HCT116 (cell line): ENCODE measurements at regions not wholly inside any gene's neighbourhood (a gene's known extent, or its start where the extent isn't known, plus 50 kb on each side); places are given as distances from the start of the nearest gene placed in this dataset.

Source experiments
- ATAC-seq: fragments of 200-7000 bp; cut with Tn5 transposase; 2 replicates; pipeline ENCODE4 v1.9.1; 2020; ENCODE audit warnings: mild to moderate bottlenecking, moderate library complexity
- BruUV-seq: library from RNA; stranded (reverse); fragments of 400-500 nt; replicated peaks from 2 replicates; lab custom pipeline; 2021; lab: Mats Ljungman, UMichigan
- CTCF ChIA-PET: fragments of 300-600 bp; sonication (Branson Sonifier 250); formaldehyde crosslinking; loops from one replicate; lab custom pipeline; 2021; ENCODE audit warnings: antibody characterized with exemption; lab: Charles Lee
- POLR2A ChIA-PET: fragments of 300-600, 350-600 bp; sonication (Branson Sonifier 250); formaldehyde crosslinking; loops from one replicate; lab custom pipeline; 2021; ENCODE audit warnings: antibody characterized with exemption; lab: Charles Lee
- RAD21 ChIA-PET, 2 experiments: fragments of 300-600 bp; sonication (Branson Sonifier 250); formaldehyde crosslinking; loops; one replicate each; lab custom pipeline; 2023; ENCODE audit warnings: low total read pairs in 2 of 2; ENCODE audit not compliant: uncharacterized antibody in 2 of 2, unreplicated experiment in 2 of 2, low non-redundant PET in 1 of 2; lab: Charles Lee
- DNase-seq: peaks from one replicate; pipeline ENCODE4 v3.0.0-alpha.2; 2010; ENCODE audit warnings: low read depth, low spot score
- H2AFZ ChIP-seq: fragments of 200-600 bp; shearing (Covaris generic), sonication (generic); 2 replicates; pipeline ENCODE4 v1.6.1; 2017; ENCODE audit warnings: low read depth, mixed run types, mixed read lengths, antibody characterized with exemption, low read length; ENCODE audit not compliant: poor library complexity, severe bottlenecking
- H3K27ac ChIP-seq: 2 replicates; pipeline ENCODE4 v1.5.1; 2012; ENCODE audit warnings: low read depth, low read length
- H3K27me3 ChIP-seq: fragments of 200-600 bp; sonication (generic); 2 replicates; pipeline ENCODE4 v1.6.1; 2016; ENCODE audit warnings: mixed run types, low read length, mixed read lengths; ENCODE audit not compliant: insufficient read depth
- H3K36me3 ChIP-seq, 2 experiments: fragments of 200-500 bp in 1 of 2; fragments of 200-600 bp in 1 of 2; sonication (Bioruptor generic) in 1 of 2; sonication (generic) in 1 of 2; 2 replicates each; pipeline versions ENCODE4 v1.5.1 to v1.6.1; 2014 to 2016; ENCODE audit warnings: low read length in 2 of 2, inconsistent platforms in 1 of 2, mixed read lengths in 1 of 2, mixed run types in 1 of 2; ENCODE audit not compliant: insufficient read depth in 2 of 2, control insufficient read depth in 1 of 2
- H3K4me1 ChIP-seq, 2 experiments: fragments of 200-600 bp in 1 of 2; sonication (generic) in 1 of 2; 2 replicates each; pipeline versions ENCODE4 v1.5.1 to v1.6.1; 2012 to 2017; ENCODE audit warnings: low read length in 2 of 2, inconsistent platforms in 1 of 2, mild to moderate bottlenecking in 1 of 2, mixed read lengths in 1 of 2, mixed run types in 1 of 2, moderate library complexity in 1 of 2; ENCODE audit not compliant: insufficient read depth in 2 of 2, control insufficient read depth in 1 of 2
- H3K4me2 ChIP-seq: fragments of 200-600 bp; sonication (generic); 2 replicates; pipeline ENCODE4 v1.6.1; 2017; ENCODE audit warnings: mixed run types, low read length, mixed read lengths
- H3K4me3 ChIP-seq, 2 experiments: fragments of 200-600 bp in 1 of 2; sonication (generic) in 1 of 2; replicated peaks in 1 of 2; 2 replicates each; pipeline ENCODE4 v1.5.1; 2011 to 2016; ENCODE audit warnings: low read length in 2 of 2, control low read depth in 1 of 2, low read depth in 1 of 2, mild to moderate bottlenecking in 1 of 2, mixed read lengths in 1 of 2, mixed run types in 1 of 2
- H3K79me2 ChIP-seq: fragments of 200-600 bp; sonication (generic); 2 replicates; pipeline ENCODE4 v1.6.1; 2017; ENCODE audit warnings: mild to moderate bottlenecking, mixed run types, low read length, moderate library complexity, mixed read lengths; ENCODE audit not compliant: insufficient read depth
- H3K9ac ChIP-seq: fragments of 200-600 bp; sonication (generic); 2 replicates; pipeline ENCODE4 v1.6.1; 2016; ENCODE audit warnings: low read length, mixed read lengths
- H3K9me2 ChIP-seq: fragments of 200-600 bp; sonication (generic), shearing (Covaris generic); 2 replicates; pipeline ENCODE4 v1.6.1; 2017; ENCODE audit warnings: mixed run types, mild to moderate bottlenecking, moderate library complexity; ENCODE audit not compliant: insufficient read depth
- H3K9me3 ChIP-seq, 2 experiments: fragments of 200-500 bp in 1 of 2; fragments of 200-600 bp in 1 of 2; sonication (Bioruptor generic) in 1 of 2; sonication (generic) in 1 of 2; 2 replicates each; pipeline ENCODE4 v1.6.1; 2014 to 2017; ENCODE audit warnings: low read length in 2 of 2, mixed read lengths in 2 of 2, inconsistent platforms in 1 of 2, low read depth in 1 of 2, mild to moderate bottlenecking in 1 of 2, mixed run types in 1 of 2, moderate library complexity in 1 of 2; ENCODE audit not compliant: control insufficient read depth in 1 of 2, insufficient read depth in 1 of 2
- H4K20me1 ChIP-seq: fragments of 200-600 bp; sonication (generic), shearing (Covaris generic); 2 replicates; pipeline ENCODE4 v1.6.1; 2017; ENCODE audit warnings: mixed run types, mild to moderate bottlenecking, moderate library complexity; ENCODE audit not compliant: insufficient read depth
- EZH2 ChIP-seq: fragments of 200-600 bp; sonication (generic); IDR thresholded peaks from 2 replicates; pipeline ENCODE4 v1.6.1; 2017; ENCODE audit warnings: antibody characterized with exemption, mixed run types
- POLR2A ChIP-seq: IDR thresholded peaks from 2 replicates; pipeline ENCODE4 v1.7.0; 2011; ENCODE audit warnings: borderline replicate concordance; ENCODE audit not compliant: insufficient read depth, insufficient read length; ENCODE audit errors: extremely low read depth
- REST ChIP-seq: IDR thresholded peaks from 2 replicates; pipeline ENCODE4 v1.6.1; 2012; ENCODE audit warnings: low read depth
- SIN3A ChIP-seq: IDR thresholded peaks from 2 replicates; pipeline ENCODE4 v1.6.1; 2012; ENCODE audit warnings: low read depth
- TCF7L2 ChIP-seq: IDR thresholded peaks from 2 replicates; pipeline ENCODE4 v1.7.0; 2011; ENCODE audit warnings: borderline replicate concordance, inconsistent platforms; ENCODE audit not compliant: insufficient read depth, insufficient read length; ENCODE audit errors: extremely low read depth
- YY1 ChIP-seq: IDR thresholded peaks from 2 replicates; pipeline ENCODE4 v1.6.1; 2011; ENCODE audit warnings: low read length, low read depth, moderate library complexity, mild to moderate bottlenecking; ENCODE audit not compliant: insufficient replicate concordance; ENCODE audit errors: extremely low read depth
- intact Hi-C: fragments of 100-400 bp; cut with micrococcal nuclease; formaldehyde crosslinking; loops from 2 replicates; pipeline ENCODE4 v1.10.0; 2022

GRCh38 chr4:14829795-14830194 is 172.5 kb upstream of the CPEB2 start (continued):
- TF ChIP-seq REST (no peak), POLR2A (no peak), EZH2 (no peak)

- no peaks in the 10 kb centered on the region for H3K4me1 ChIP-seq
- ChIA-PET CTCF (no interaction called here), RAD21 (no interaction called here), POLR2A (no interaction called here)
- H2AFZ ChIP-seq, result no peak overlapping the region
- DNase-seq (no peak), ATAC-seq (no peak)
- H3K4me2 ChIP-seq, result no peak overlapping the region
- H3K9ac ChIP-seq, result no peak overlapping the region
- no peak for TF ChIP-seq YY1
- no peak for TF ChIP-seq POLR2A
- no peak for TF ChIP-seq TCF7L2
- no peak for TF ChIP-seq SIN3A
- no peaks in the 10 kb centered on the region for H4K20me1 ChIP-seq
- no peaks in the 10 kb centered on the region for H3K9me3 ChIP-seq
- H3K79me2 ChIP-seq, result no peaks in the 10 kb centered on the region
- no TSS peak for BruUV-seq
- intact Hi-C loops, result no loop called here
- no peak overlapping the region for H3K27ac ChIP-seq
- no peak overlapping the region for H3K4me3 ChIP-seq
- no peaks in the 10 kb centered on the region for H3K36me3 ChIP-seq
- no peaks in the 10 kb centered on the region for H3K9me2 ChIP-seq
- no peaks in the 10 kb centered on the region for H3K27me3 ChIP-seq
Measured at GRCh38 chr4:14831416-14831815, 170.9 kb upstream of the CPEB2 start.
